AG09309 (cell line): ENCODE measurements at regions not wholly inside any gene's neighbourhood (a gene's known extent, or its start where the extent isn't known, plus 50 kb on each side); places are given as distances from the start of the nearest gene placed in this dataset.

Experiments
- DNase-seq: peaks from one replicate; pipeline ENCODE4 v3.0.0-alpha.2; 2010; ENCODE audit warnings: low read depth
- H3K4me3 ChIP-seq: 2 replicates; pipeline ENCODE4 v1.5.1; 2011; ENCODE audit warnings: mild to moderate bottlenecking, low read depth, low read length, moderate library complexity; ENCODE audit not compliant: control insufficient read depth
- CTCF ChIP-seq: IDR thresholded peaks from 2 replicates; pipeline ENCODE4 v1.5.1; 2011; ENCODE audit warnings: mild to moderate bottlenecking, low read depth, low read length, inconsistent platforms; ENCODE audit not compliant: insufficient read depth, control insufficient read depth; ENCODE audit errors: missing control alignments

GRCh38 chr1:105865546-105865945 is 1190.9 kb upstream of the PRMT6 start:
- no peak for DNase-seq

GRCh38 chr1:105872817-105873216 is 1183.7 kb upstream of the PRMT6 start:
- no peak for TF ChIP-seq CTCF
- no peak overlapping the region for H3K4me3 ChIP-seq
- no peak for DNase-seq

More at GRCh38 chr1:105865546-105865945, 1190.9 kb upstream of the PRMT6 start:
- no peak overlapping the region for H3K4me3 ChIP-seq
- TF ChIP-seq CTCF: no peak

GRCh38 chr1:105874621-105875020 is 1181.9 kb upstream of the PRMT6 start:
- no peak for TF ChIP-seq CTCF
- H3K4me3 ChIP-seq: no peak overlapping the region
- DNase-seq: no peak

GRCh38 chr1:105886309-105886708 is 1170.2 kb upstream of the PRMT6 start:
- DNase-seq: no peak
- no peak overlapping the region for H3K4me3 ChIP-seq
- no peak for TF ChIP-seq CTCF

GRCh38 chr1:105891308-105891707 is 1165.2 kb upstream of the PRMT6 start:
- no peak for TF ChIP-seq CTCF
- DNase-seq: no peak
- no peak overlapping the region for H3K4me3 ChIP-seq

- H3K4me3 ChIP-seq: no peak overlapping the region
- no peak for TF ChIP-seq CTCF
- no peak for DNase-seq
Measured at GRCh38 chr1:105894006-105894405, 1162.5 kb upstream of the PRMT6 start.

GRCh38 chr1:105909811-105910210 is 1146.7 kb upstream of the PRMT6 start:
- no peak for DNase-seq
- TF ChIP-seq CTCF: no peak
- H3K4me3 ChIP-seq: no peak overlapping the region
